H9 (cell line): ENCODE measurements at regions not wholly inside any gene's neighbourhood (a gene's known extent, or its start where the extent isn't known, plus 50 kb on each side); places are given as distances from the start of the nearest gene placed in this dataset.

ENCODE experiments used
- DNase-seq: peaks from one replicate; pipeline ENCODE4 v3.0.0-alpha.2; 2017
- H2AFZ ChIP-seq: one replicate; pipeline ENCODE4 v1.6.1; 2013; ENCODE audit warnings: mild to moderate bottlenecking, low read length, control low read depth, moderate library complexity
- H2AK5ac ChIP-seq: 2 replicates; pipeline ENCODE4 v1.6.1; 2013; ENCODE audit warnings: low read length, control low read depth, mixed read lengths; ENCODE audit not compliant: insufficient read length
- H2BK120ac ChIP-seq: one replicate; pipeline ENCODE4 v1.6.1; 2013; ENCODE audit warnings: low read depth, mild to moderate bottlenecking, low read length, control low read depth, inconsistent platforms; ENCODE audit not compliant: poor library complexity, severe bottlenecking
- H2BK12ac ChIP-seq: 2 replicates; pipeline ENCODE4 v1.6.1; 2013; ENCODE audit warnings: low read length, control low read depth, mixed read lengths, low read depth; ENCODE audit not compliant: insufficient read length
- H2BK15ac ChIP-seq: 2 replicates; pipeline ENCODE4 v1.6.1; 2013; ENCODE audit warnings: low read depth, low read length, control low read depth
- H2BK20ac ChIP-seq: one replicate; pipeline ENCODE4 v1.6.1; 2013; ENCODE audit warnings: low read depth, mild to moderate bottlenecking, low read length, control low read depth, inconsistent platforms; ENCODE audit not compliant: poor library complexity, severe bottlenecking
- H2BK5ac ChIP-seq: 2 replicates; pipeline ENCODE4 v1.6.1; 2013; ENCODE audit warnings: low read length, control low read depth, mixed read lengths; ENCODE audit not compliant: insufficient read length
- H3K14ac ChIP-seq: 2 replicates; pipeline ENCODE4 v1.6.1; 2013; ENCODE audit warnings: low read length, control low read depth; ENCODE audit not compliant: insufficient read depth
- H3K18ac ChIP-seq: 2 replicates; pipeline ENCODE4 v1.6.1; 2013; ENCODE audit warnings: low read depth, mild to moderate bottlenecking, mixed read lengths, low read length, control low read depth; ENCODE audit not compliant: insufficient read length
- H3K23ac ChIP-seq: 2 replicates; pipeline ENCODE4 v1.6.1; 2013; ENCODE audit warnings: low read length, control low read depth, mixed read lengths, low read depth; ENCODE audit not compliant: insufficient read length
- H3K23me2 ChIP-seq: 2 replicates; pipeline ENCODE4 v1.6.1; 2013; ENCODE audit warnings: low read depth, mild to moderate bottlenecking, mixed read lengths, low read length, control low read depth; ENCODE audit not compliant: insufficient read length, poor library complexity, severe bottlenecking
- H3K27ac ChIP-seq: 2 replicates; pipeline ENCODE4 v1.5.1; 2013; ENCODE audit warnings: low read length, control low read depth, mixed read lengths, low read depth; ENCODE audit not compliant: insufficient read length
- H3K27me3 ChIP-seq: 2 replicates; pipeline ENCODE4 v1.6.1; 2013; ENCODE audit warnings: low read length, control low read depth, inconsistent platforms; ENCODE audit not compliant: insufficient read depth
- H3K4ac ChIP-seq: 2 replicates; pipeline ENCODE4 v1.6.1; 2013; ENCODE audit warnings: low read depth, mild to moderate bottlenecking, control low read depth, inconsistent platforms, low read length, moderate library complexity
- H3K4me1 ChIP-seq: 2 replicates; pipeline ENCODE4 v1.6.1; 2013; ENCODE audit warnings: low read length, control low read depth, inconsistent platforms; ENCODE audit not compliant: insufficient read depth
- H3K4me2 ChIP-seq: 2 replicates; pipeline ENCODE4 v1.6.1; 2013; ENCODE audit warnings: low read length, control low read depth, mixed read lengths; ENCODE audit not compliant: insufficient read length, insufficient read depth
- H3K56ac ChIP-seq: 2 replicates; pipeline ENCODE4 v1.6.1; 2013; ENCODE audit warnings: low read depth, mild to moderate bottlenecking, mixed read lengths, low read length, control low read depth; ENCODE audit not compliant: insufficient read length
- H3K79me1 ChIP-seq: 2 replicates; pipeline ENCODE4 v1.6.1; 2013; ENCODE audit warnings: low read depth, mild to moderate bottlenecking, moderate library complexity, low read length, control low read depth, inconsistent platforms; ENCODE audit not compliant: insufficient read depth, poor library complexity, severe bottlenecking
- H3K79me2 ChIP-seq: 2 replicates; pipeline ENCODE4 v1.6.1; 2013; ENCODE audit warnings: low read length, control low read depth, inconsistent platforms; ENCODE audit not compliant: insufficient read depth
- H3K9ac ChIP-seq: 2 replicates; pipeline ENCODE4 v1.6.1; 2013; ENCODE audit warnings: low read length, control low read depth, mixed read lengths; ENCODE audit not compliant: insufficient read length; ENCODE audit errors: extremely low read depth
- H3K9me3 ChIP-seq: one replicate; pipeline ENCODE4 v1.6.1; 2013; ENCODE audit warnings: low read depth, low read length, inconsistent platforms; ENCODE audit not compliant: control insufficient read depth
- H3T11ph ChIP-seq: one replicate; pipeline ENCODE4 v1.6.1; 2013; ENCODE audit warnings: mild to moderate bottlenecking, low read length, control low read depth, inconsistent platforms
- H4K20me1 ChIP-seq: one replicate; pipeline ENCODE4 v1.6.1; 2013; ENCODE audit not compliant: control insufficient read depth, insufficient read length, insufficient read depth
- H4K5ac ChIP-seq: 2 replicates; pipeline ENCODE4 v1.6.1; 2013; ENCODE audit warnings: low read depth, mild to moderate bottlenecking, mixed read lengths, low read length, control low read depth; ENCODE audit not compliant: insufficient read length
- H4K8ac ChIP-seq: replicated peaks from 2 replicates; pipeline ENCODE4 v1.6.1; 2013; ENCODE audit warnings: low read length, control low read depth, mixed read lengths, low read depth; ENCODE audit not compliant: insufficient read length
- H4K91ac ChIP-seq: 2 replicates; pipeline ENCODE4 v1.6.1; 2013; ENCODE audit warnings: low read depth, mild to moderate bottlenecking, moderate library complexity, mixed read lengths, low read length, control low read depth; ENCODE audit not compliant: insufficient read length
- H3K27ac Mint-ChIP-seq, 3 experiments: 2 replicates in 2 of 3; 3 replicates in 1 of 3; pipeline ENCODE4 v1.8.0; 2020 to 2021; ENCODE audit warnings: mixed read lengths in 3 of 3, mild to moderate bottlenecking in 1 of 3, moderate library complexity in 1 of 3
- H3K27me3 Mint-ChIP-seq: 2 replicates; pipeline ENCODE4 v1.8.0; 2021; ENCODE audit warnings: low read depth, mild to moderate bottlenecking, moderate library complexity, mixed read lengths
- H3K36me3 Mint-ChIP-seq, 3 experiments: 2 replicates in 2 of 3; 3 replicates in 1 of 3; pipeline ENCODE4 v1.8.0; 2020 to 2021; ENCODE audit warnings: low read depth in 3 of 3, mixed read lengths in 3 of 3; ENCODE audit not compliant: insufficient read depth in 1 of 3
- H3K4me1 Mint-ChIP-seq, 2 experiments: 2 replicates each; pipeline ENCODE4 v1.8.0; 2020; ENCODE audit warnings: mixed read lengths in 2 of 2
- H3K4me3 Mint-ChIP-seq, 2 experiments: 2 replicates in 1 of 2; 3 replicates in 1 of 2; pipeline ENCODE4 v1.8.0; 2020 to 2021; ENCODE audit warnings: mild to moderate bottlenecking in 2 of 2, mixed read lengths in 2 of 2, moderate library complexity in 1 of 2
- H3K9me3 Mint-ChIP-seq, 2 experiments: 2 replicates in 1 of 2; 3 replicates in 1 of 2; pipeline ENCODE4 v1.8.0; 2020; ENCODE audit warnings: mild to moderate bottlenecking in 2 of 2, mixed read lengths in 2 of 2, moderate library complexity in 1 of 2
- CTCF ChIP-seq: fragments of 200-600 bp; sonication (generic); conservative IDR thresholded peaks from 3 replicates; pipeline ENCODE4 v1.8.0; 2021; ENCODE audit warnings: antibody characterized with exemption, mild to moderate bottlenecking
- WGBS: extraction: QIAGEN DNeasy Blood & Tissue Kit; methylation state at CpG from one replicate; pipeline ENCODE4 v1.1.7; 2013; ENCODE audit warnings: missing lambda C conversion rate, low lambda C conversion rate, mixed read lengths; ENCODE audit not compliant: insufficient read length; ENCODE audit errors: extremely low coverage; 5-methylcytosine and 5-hydroxymethylcytosine counted together

- no peak overlapping the region for H3K56ac ChIP-seq
- H2AFZ ChIP-seq = no peak overlapping the region
- H4K91ac ChIP-seq = no peak overlapping the region
- no peak overlapping the region for H3K14ac ChIP-seq
- H3K4me2 ChIP-seq = no peak overlapping the region
- DNase-seq = no peak
- H3K27me3 ChIP-seq = no peaks in the 10 kb centered on the region
- no peak overlapping the region for H3K23ac ChIP-seq
- H2BK12ac ChIP-seq = no peak overlapping the region
- H3K27me3 Mint-ChIP-seq = no peaks in the 10 kb centered on the region
- no CpG with 5 or more reads among the region's 10 CpGs for WGBS
- no peak overlapping the region for H4K8ac ChIP-seq
- H3K9me3 Mint-ChIP-seq = peaks cover 7 to 9% of the 10 kb centered on the region in 2 experiments; a peak in 4 of 5 replicates
- H3K4ac ChIP-seq = no peak overlapping the region
- no peaks in the 10 kb centered on the region for H3K23me2 ChIP-seq
- no peaks in the 10 kb centered on the region for H3K79me2 ChIP-seq
- H2BK5ac ChIP-seq = no peak overlapping the region
- no peak overlapping the region for H4K5ac ChIP-seq
- no peak for TF ChIP-seq CTCF
- 0 out of 7 replicates have a peak, but pooled peaks cover 0 to 2% (median 0%) of the 10 kb centered on the region in 3 experiments for H3K36me3 Mint-ChIP-seq
- no peaks in the 10 kb centered on the region for H3K79me1 ChIP-seq
- H3K9me3 ChIP-seq = no peaks in the 10 kb centered on the region
- 0 out of 2 replicates have a peak, but pooled peaks cover 2% of the 10 kb centered on the region for H3K4me1 ChIP-seq
- H2AK5ac ChIP-seq = no peak overlapping the region
- H3K4me1 Mint-ChIP-seq = peaks cover 4 to 5% of the 10 kb centered on the region in 2 experiments
- no peak overlapping the region for H2BK15ac ChIP-seq
- no peaks in the 10 kb centered on the region for H4K20me1 ChIP-seq
- H3K9ac ChIP-seq = no peak overlapping the region
- H2BK120ac ChIP-seq = no peak overlapping the region
- H3K27ac Mint-ChIP-seq = no peak overlapping the region; a peak in 1 of 7 replicates
- H3T11ph ChIP-seq = no peak overlapping the region
- no peak overlapping the region for H2BK20ac ChIP-seq
- no peak overlapping the region for H3K4me3 Mint-ChIP-seq
- H3K18ac ChIP-seq = no peak overlapping the region
- no peak overlapping the region for H3K27ac ChIP-seq
These were observed 124.6 kb downstream of the AXIN2 start for GRCh38 chr17:65436871-65437270.
